ENCODE measurements at regions not wholly inside any gene's neighbourhood (a gene's known extent, or its start where the extent isn't known, plus 50 kb on each side); places are given as distances from the start of the nearest gene placed in this dataset.
"Not testable (repeated sequence)": the region's sequence is repeated elsewhere in the genome, so short reads cannot be mapped to it uniquely, and the experiment has no call there.

- Mint-ChIP-seq H3K27ac (no peak overlapping the region), H3K27me3 (ENCODE audit: low read depth) (peaks cover 3% of the 10 kb centered on the region), H3K36me3 (no peaks in the 10 kb centered on the region), H3K9me3 (peaks cover 9% of the 10 kb centered on the region), H3K4me1 (peaks cover 9% of the 10 kb centered on the region), H3K4me3 (no peak overlapping the region)
- no peak for TF ChIP-seq CTCF (IDR thresholded peaks at IDR 0.05; ENCODE audit: unreplicated experiment)
- DNase-seq (ENCODE audit: low spot score in 2 of 2, unreplicated experiment in 2 of 2): no peak
Measured at GRCh38 chr6:145279993-145280392, 455.3 kb downstream of the EPM2A start.

GRCh38 chr6:145283209-145283608 lies 452.1 kb downstream of the EPM2A start:
- H3K4me1 Mint-ChIP-seq; H3K27ac Mint-ChIP-seq; H3K4me3 Mint-ChIP-seq; DNase-seq (ENCODE audit: low spot score in 2 of 2, unreplicated experiment in 2 of 2); H3K36me3 Mint-ChIP-seq; H3K9me3 Mint-ChIP-seq; H3K27me3 Mint-ChIP-seq (ENCODE audit: low read depth): not testable (repeated sequence)

- H3K4me3 Mint-ChIP-seq: no peak overlapping the region
- H3K4me1 Mint-ChIP-seq: no peaks in the 10 kb centered on the region
- peaks cover 10% of the 10 kb centered on the region for H3K27me3 Mint-ChIP-seq (ENCODE audit: low read depth)
- no peak for TF ChIP-seq CTCF (IDR thresholded peaks at IDR 0.05; ENCODE audit: unreplicated experiment)
- no peak overlapping the region for H3K27ac Mint-ChIP-seq
- H3K36me3 Mint-ChIP-seq: no peaks in the 10 kb centered on the region
- peaks cover 10% of the 10 kb centered on the region for H3K9me3 Mint-ChIP-seq
- no peak for DNase-seq (ENCODE audit: low spot score in 2 of 2, unreplicated experiment in 2 of 2)
Measured at GRCh38 chr6:145283856-145284255, 451.5 kb downstream of the EPM2A start.

- peaks cover 23% of the 10 kb centered on the region for H3K9me3 Mint-ChIP-seq
- TF ChIP-seq CTCF (IDR thresholded peaks at IDR 0.05; ENCODE audit: unreplicated experiment): no peak
- no peaks in the 10 kb centered on the region for H3K4me1 Mint-ChIP-seq
- no peak overlapping the region for H3K4me3 Mint-ChIP-seq
- DNase-seq (ENCODE audit: low spot score in 2 of 2, unreplicated experiment in 2 of 2): no peak
- H3K27ac Mint-ChIP-seq: no peak overlapping the region
- peaks cover 10% of the 10 kb centered on the region for H3K27me3 Mint-ChIP-seq (ENCODE audit: low read depth)
- peaks cover 2% of the 10 kb centered on the region for H3K36me3 Mint-ChIP-seq
Measured at GRCh38 chr6:145286916-145287315, 448.4 kb downstream of the EPM2A start.

GRCh38 chr6:145289573-145289972 lies 445.7 kb downstream of the EPM2A start:
- Mint-ChIP-seq H3K27me3 (ENCODE audit: low read depth) (peaks cover 8% of the 10 kb centered on the region), H3K36me3 (peaks cover 2% of the 10 kb centered on the region), H3K27ac (no peak overlapping the region), H3K4me1 (no peaks in the 10 kb centered on the region), H3K4me3 (no peak overlapping the region), H3K9me3 (peaks cover 19% of the 10 kb centered on the region)
- no peak for TF ChIP-seq CTCF (IDR thresholded peaks at IDR 0.05; ENCODE audit: unreplicated experiment)
- DNase-seq (ENCODE audit: low spot score in 2 of 2, unreplicated experiment in 2 of 2): no peak

GRCh38 chr6:145290122-145290521 lies 445.2 kb downstream of the EPM2A start:
- peaks cover 6% of the 10 kb centered on the region for H3K27me3 Mint-ChIP-seq (ENCODE audit: low read depth)
- peaks cover 19% of the 10 kb centered on the region for H3K9me3 Mint-ChIP-seq
- no peaks in the 10 kb centered on the region for H3K4me1 Mint-ChIP-seq
- no peak for DNase-seq (ENCODE audit: low spot score in 2 of 2, unreplicated experiment in 2 of 2)
- peaks cover 2% of the 10 kb centered on the region for H3K36me3 Mint-ChIP-seq
- no peak for TF ChIP-seq CTCF (IDR thresholded peaks at IDR 0.05; ENCODE audit: unreplicated experiment)
- H3K4me3 Mint-ChIP-seq: no peak overlapping the region
- no peak overlapping the region for H3K27ac Mint-ChIP-seq
